ENCODE measurements at regions not wholly inside any gene's neighbourhood (a gene's known extent, or its start where the extent isn't known, plus 50 kb on each side); places are given as distances from the start of the nearest gene placed in this dataset.

GRCh38 chr13:83508771-83509301, 373.4 kb downstream of the SLITRK1 start:
- no peak overlapping the region for H3K4me2 ChIP-seq (ENCODE audit: insufficient read depth, low read length)
- no peak overlapping the region for H2AFZ ChIP-seq (ENCODE audit: low read depth, low read length)
- H3K9me3 ChIP-seq (replicated peaks; ENCODE audit: control insufficient read depth, insufficient read depth, low read length), result peaks cover 2% of the 10 kb centered on the region
- H3K4me1 ChIP-seq (ENCODE audit: control insufficient read depth, extremely low read depth, insufficient read depth, low read length), result no peaks in the 10 kb centered on the region
- BruUV-seq (replicated peaks), result no TSS peak
- intact Hi-C loops (cut with micrococcal nuclease) (no loop called here), dilution Hi-C loops (cut with MboI; ENCODE audit: extremely low pct_ligation_motif_present, low sequenced_read_pairs) (no loop called here)
- ChIA-PET POLR2A (no interaction called here), CTCF (no interaction called here)
- no peaks in the 10 kb centered on the region for H3K27me3 ChIP-seq (ENCODE audit: control insufficient read depth in 2 of 2, insufficient read depth in 2 of 2, low read length in 2 of 2)
- no peaks in the 10 kb centered on the region for H3K36me3 ChIP-seq (ENCODE audit: control insufficient read depth in 2 of 2, extremely low read depth in 1 of 2, insufficient read depth in 2 of 2, low read length in 2 of 2)
- TF ChIP-seq POLR2A (IDR thresholded peaks at IDR 0.05; ENCODE audit: low read depth, low read length) (no peak), FOS (IDR thresholded peaks at IDR 0.05; ENCODE audit: borderline replicate concordance, insufficient read depth, low read length) (no peak), GATA2 (IDR thresholded peaks at IDR 0.05; ENCODE audit: insufficient read depth, insufficient read length, low read depth, low read length) (no peak), CTCF (IDR thresholded peaks at IDR 0.05; ENCODE audit: extremely low read depth in 1 of 2, insufficient read depth in 1 of 2, low read depth in 1 of 2, low read length in 2 of 2) (no peak)
- no peaks in the 10 kb centered on the region for H4K20me1 ChIP-seq (replicated peaks; ENCODE audit: control insufficient read depth, extremely low read depth, insufficient read depth, low read length)
- no peak for DNase-seq (ENCODE audit: low read depth, low spot score)
- H3K4me3 ChIP-seq (replicated peaks in 1 of 3; ENCODE audit: insufficient read depth in 1 of 3, low read depth in 1 of 3, low read length in 3 of 3), result no peak overlapping the region
- H3K27ac ChIP-seq (ENCODE audit: insufficient read depth, low read depth, low read length), result no peak overlapping the region
- no peaks in the 10 kb centered on the region for H3K79me2 ChIP-seq (ENCODE audit: control insufficient read depth, insufficient read depth, low read length)
- H3K9ac ChIP-seq (replicated peaks; ENCODE audit: extremely low read depth, insufficient read depth, low read length), result no peak overlapping the region
- FAIRE-seq, result no peak
- H3K9me1 ChIP-seq (replicated peaks; ENCODE audit: control insufficient read depth, extremely low read depth, insufficient read depth, low read length), result no peaks in the 10 kb centered on the region

- TF ChIP-seq CTCF (IDR thresholded peaks at IDR 0.05; ENCODE audit: extremely low read depth in 1 of 2, insufficient read depth in 1 of 2, low read depth in 1 of 2, low read length in 2 of 2) (no peak), POLR2AphosphoS5 (IDR thresholded peaks at IDR 0.05; ENCODE audit: insufficient read depth, low read depth, low read length) (no peak), MAX (IDR thresholded peaks at IDR 0.05; ENCODE audit: insufficient read depth, insufficient read length) (no peak), JUN (IDR thresholded peaks at IDR 0.05; ENCODE audit: borderline replicate concordance, insufficient read depth, insufficient read length, low read depth) (no peak), FOS (IDR thresholded peaks at IDR 0.05; ENCODE audit: borderline replicate concordance, insufficient read depth, low read length) (no peak), MYC (IDR thresholded peaks at IDR 0.05; ENCODE audit: low read depth, low read length) (no peak), EZH2 (IDR thresholded peaks at IDR 0.05; ENCODE audit: borderline replicate concordance, low read depth, low read length, severe bottlenecking) (no peak), GATA2 (IDR thresholded peaks at IDR 0.05; ENCODE audit: insufficient read depth, insufficient read length, low read depth, low read length) (no peak), POLR2A (IDR thresholded peaks at IDR 0.05; ENCODE audit: low read depth, low read length) (no peak)
- Histone ChIP-seq H3K79me2 (ENCODE audit: control insufficient read depth, insufficient read depth, low read length) (no peaks in the 10 kb centered on the region), H3K27me3 (ENCODE audit: control insufficient read depth in 2 of 2, insufficient read depth in 2 of 2, low read length in 2 of 2) (no peaks in the 10 kb centered on the region), H2AFZ (ENCODE audit: low read depth, low read length) (no peak overlapping the region), H4K20me1 (replicated peaks; ENCODE audit: control insufficient read depth, extremely low read depth, insufficient read depth, low read length) (no peaks in the 10 kb centered on the region), H3K27ac (ENCODE audit: insufficient read depth, low read depth, low read length) (no peak overlapping the region), H3K9me3 (replicated peaks; ENCODE audit: control insufficient read depth, insufficient read depth, low read length) (peaks cover 3% of the 10 kb centered on the region), H3K4me2 (ENCODE audit: insufficient read depth, low read length) (no peak overlapping the region), H3K9ac (replicated peaks; ENCODE audit: extremely low read depth, insufficient read depth, low read length) (no peak overlapping the region), H3K4me3 (replicated peaks in 1 of 3; ENCODE audit: insufficient read depth in 1 of 3, low read depth in 1 of 3, low read length in 3 of 3) (no peak overlapping the region), H3K4me1 (ENCODE audit: control insufficient read depth, extremely low read depth, insufficient read depth, low read length) (no peaks in the 10 kb centered on the region), H3K9me1 (replicated peaks; ENCODE audit: control insufficient read depth, extremely low read depth, insufficient read depth, low read length) (no peaks in the 10 kb centered on the region), H3K36me3 (ENCODE audit: control insufficient read depth in 2 of 2, extremely low read depth in 1 of 2, insufficient read depth in 2 of 2, low read length in 2 of 2) (no peaks in the 10 kb centered on the region)
- FAIRE-seq, result no peak
- POLR2A ChIA-PET, result no interaction called here
- intact Hi-C loops (cut with micrococcal nuclease) (no loop called here), dilution Hi-C loops (cut with MboI; ENCODE audit: extremely low pct_ligation_motif_present, low sequenced_read_pairs) (no loop called here)
- CTCF ChIA-PET, result no interaction called here
- no TSS peak for BruUV-seq (replicated peaks)
- DNase-seq (ENCODE audit: low read depth, low spot score), result no peak
Measured at GRCh38 chr13:83503424-83503823, 378.9 kb downstream of the SLITRK1 start.

Data from endothelial cell of umbilical vein (primary cell).